A549 (cell line): ENCODE measurements at regions not wholly inside any gene's neighbourhood (a gene's known extent, or its start where the extent isn't known, plus 50 kb on each side); places are given as distances from the start of the nearest gene placed in this dataset.

ENCODE experiments used
- ATAC-seq, 2 experiments: fragments of 200-7000 bp in 1 of 2; fragments of >200 bp in 1 of 2; cut with Nextera tagmentation in 1 of 2; cut with Tn5 transposase in 1 of 2; 3 replicates each; pipeline versions ENCODE4 v1.8.0 to v1.9.1; 2018 to 2020; ENCODE audit warnings: mild to moderate bottlenecking in 1 of 2, moderate library complexity in 1 of 2
- CTCF ChIA-PET: fragments of 300-600 bp; sonication (Branson Sonifier 250); formaldehyde crosslinking; extraction: SDS; loops from one replicate; lab custom pipeline; 2021; ENCODE audit warnings: antibody characterized with exemption, inconsistent platforms; lab: Yijun Ruan, JAX
- POLR2A ChIA-PET: fragments of 350-600 bp; formaldehyde crosslinking; extraction: SDS; loops from one replicate; lab custom pipeline; 2021; ENCODE audit warnings: antibody characterized with exemption, inconsistent platforms; lab: Yijun Ruan, JAX
- DNase-seq, 2 experiments: peaks; one replicate each; pipeline versions ENCODE4 v3.0.0 to v3.0.0-alpha.2; 2011 to 2016; ENCODE audit warnings: low read depth in 1 of 2, low spot score in 1 of 2
- FAIRE-seq: peaks from 2 replicates; lab custom pipeline; 2011; peaks lifted over from hg19 to GRCh38; lab: Jason Lieb, UNC
- H3K27ac ChIP-seq, 2 experiments: fragments of >200 bp; sonication (Bioruptor Twin); formaldehyde crosslinking; 3 replicates each; pipeline ENCODE4 v1.5.1; 2016 to 2017
- H3K4me1 ChIP-seq: fragments of >200 bp; sonication (Bioruptor Twin); formaldehyde crosslinking; 3 replicates; pipeline ENCODE4 v1.6.1; 2016
- H3K4me2 ChIP-seq: fragments of >200 bp; sonication (Bioruptor Twin); formaldehyde crosslinking; 3 replicates; pipeline ENCODE4 v1.6.1; 2016
- H3K4me3 ChIP-seq: fragments of >200 bp; sonication (Bioruptor Twin); formaldehyde crosslinking; 3 replicates; pipeline ENCODE4 v1.5.1; 2016
- H3K9me3 ChIP-seq: fragments of >200 bp; sonication (Bioruptor Twin); formaldehyde crosslinking; 3 replicates; pipeline ENCODE4 v1.6.1; 2016
- ATOH8 ChIP-seq: fragments of 250-450 bp; sonication (Bioruptor Pico); IDR thresholded peaks from 2 replicates; pipeline ENCODE4 v1.5.0; 2020; ENCODE audit warnings: low read depth, mild to moderate bottlenecking, moderate library complexity
- BCL3 ChIP-seq: fragments of >200 bp; sonication (Bioruptor Twin); formaldehyde crosslinking; IDR thresholded peaks from 3 replicates; pipeline ENCODE4 v1.6.1; 2016
- BHLHE40 ChIP-seq: IDR thresholded peaks from 2 replicates; pipeline ENCODE4 v1.6.1; 2012; ENCODE audit warnings: low read depth, low read length, inconsistent platforms
- CBX2 ChIP-seq: fragments of 200-600 bp; sonication (generic); IDR thresholded peaks from 2 replicates; pipeline ENCODE4 v1.6.1; 2016; ENCODE audit warnings: low read depth, mild to moderate bottlenecking, borderline replicate concordance
- CEBPB ChIP-seq, 2 experiments: fragments of >200 bp in 1 of 2; sonication (Bioruptor Twin) in 1 of 2; formaldehyde crosslinking in 1 of 2; IDR thresholded peaks; 2 replicates each; pipeline ENCODE4 v1.6.1; 2012 to 2016
- EHMT2 ChIP-seq: fragments of 200-600 bp; sonication (generic); IDR thresholded peaks from 2 replicates; pipeline ENCODE4 v1.6.1; 2016; ENCODE audit warnings: antibody characterized with exemption, low read depth, mild to moderate bottlenecking, moderate library complexity
- ELK1 ChIP-seq: fragments of 150-350 bp; IDR thresholded peaks from 2 replicates; pipeline ENCODE4 v1.6.1; 2014; ENCODE audit warnings: low read depth, mild to moderate bottlenecking, low read length
- EP300 ChIP-seq, 2 experiments: fragments of >200 bp; sonication (Bioruptor Twin); formaldehyde crosslinking; IDR thresholded peaks; 2 replicates in 1 of 2; 3 replicates in 1 of 2; pipeline ENCODE4 v1.6.1; 2016 to 2017
- FOSL2 ChIP-seq, 2 experiments: fragments of 450-650 bp in 1 of 2; fragments of >200 bp in 1 of 2; sonication (Bioruptor Twin) in 1 of 2; formaldehyde crosslinking; IDR thresholded peaks; 2 replicates each; pipeline versions ENCODE4 v1.5.0 to v1.6.1; 2016 to 2020; ENCODE audit warnings: mild to moderate bottlenecking in 1 of 2, moderate library complexity in 1 of 2
- FOXS1 ChIP-seq: fragments of 250-450 bp; sonication (Bioruptor Pico); IDR thresholded peaks from 2 replicates; pipeline ENCODE4 v1.5.0; 2020; ENCODE audit warnings: mild to moderate bottlenecking, moderate library complexity
- GATA3 ChIP-seq: IDR thresholded peaks from 2 replicates; pipeline ENCODE4 v1.6.1; 2012; ENCODE audit warnings: borderline replicate concordance
- HEYL ChIP-seq: fragments of 250-450 bp; sonication (Bioruptor Pico); IDR thresholded peaks from 2 replicates; pipeline ENCODE4 v1.8.0; 2021; ENCODE audit warnings: mild to moderate bottlenecking, moderate library complexity
- HOXA7 ChIP-seq: fragments of 250-450 bp; sonication (Bioruptor Pico); IDR thresholded peaks from 2 replicates; pipeline ENCODE4 v1.5.0; 2020; ENCODE audit warnings: mild to moderate bottlenecking, moderate library complexity
- JUNB ChIP-seq: fragments of >200 bp; sonication (Bioruptor Twin); formaldehyde crosslinking; IDR thresholded peaks from 2 replicates; pipeline ENCODE4 v1.6.1; 2016
- MAFK ChIP-seq: fragments of 450-650 bp; IDR thresholded peaks from 2 replicates; pipeline ENCODE4 v1.6.1; 2014; ENCODE audit not compliant: partially characterized antibody
- MAZ ChIP-seq: fragments of 150-350 bp; IDR thresholded peaks from 2 replicates; pipeline ENCODE4 v1.6.1; 2014; ENCODE audit warnings: antibody characterized with exemption, low read depth, low read length, borderline replicate concordance
- MYC ChIP-seq: IDR thresholded peaks from 2 replicates; pipeline ENCODE4 v1.6.1; 2012; ENCODE audit warnings: mild to moderate bottlenecking, inconsistent platforms, low read length, improper control_type of control experiment, borderline replicate concordance
- NPAS2 ChIP-seq: fragments of 250-450 bp; sonication (Bioruptor Pico); IDR thresholded peaks from 2 replicates; pipeline ENCODE4 v1.8.0; 2022; ENCODE audit warnings: mild to moderate bottlenecking, moderate library complexity, borderline replicate concordance
- NR3C1 ChIP-seq: fragments of >200 bp; sonication (Bioruptor Twin); formaldehyde crosslinking; IDR thresholded peaks from 3 replicates; pipeline ENCODE4 v1.6.1; 2017
- PBX3 ChIP-seq: IDR thresholded peaks from 2 replicates; pipeline ENCODE4 v1.6.1; 2012
- RARB ChIP-seq: fragments of 250-450 bp; sonication (Bioruptor Pico); IDR thresholded peaks from 2 replicates; pipeline ENCODE4 v1.8.0; 2021; ENCODE audit warnings: mild to moderate bottlenecking, moderate library complexity
- REST ChIP-seq: fragments of 200-600 bp; sonication (generic); IDR thresholded peaks from 2 replicates; pipeline ENCODE4 v1.6.1; 2016; ENCODE audit warnings: antibody characterized with exemption, mild to moderate bottlenecking, moderate library complexity
- RFX5 ChIP-seq: fragments of 450-650 bp; IDR thresholded peaks from 2 replicates; pipeline ENCODE4 v1.7.1; 2014; ENCODE audit warnings: antibody characterized with exemption, mild to moderate bottlenecking, moderate library complexity
- SMC3 ChIP-seq: fragments of >200 bp; sonication (Bioruptor Twin); formaldehyde crosslinking; IDR thresholded peaks from 3 replicates; pipeline ENCODE4 v1.6.1; 2018; ENCODE audit warnings: inconsistent platforms
- TFCP2L1 ChIP-seq: fragments of 250-450 bp; sonication (Bioruptor Pico); IDR thresholded peaks from 2 replicates; pipeline ENCODE4 v1.5.0; 2021; ENCODE audit warnings: mild to moderate bottlenecking
- ZFP36 ChIP-seq: fragments of 450-650 bp; IDR thresholded peaks from 2 replicates; pipeline ENCODE4 v1.6.1; 2014; ENCODE audit warnings: borderline replicate concordance; ENCODE audit not compliant: partially characterized antibody
- WGBS: methylation state at CpG from one replicate; pipeline ENCODE4 v1.1.6; 2017; ENCODE audit errors: missing lambda C conversion rate; 5-methylcytosine and 5-hydroxymethylcytosine counted together

- no peak for FAIRE-seq
- H3K4me2 ChIP-seq = no peak overlapping the region
- no peak for DNase-seq
- ChIA-PET POLR2A (no interaction called here), CTCF (no interaction called here)
- H3K4me3 ChIP-seq = no peak overlapping the region
- no peak for ATAC-seq
- H3K27ac ChIP-seq = no peak overlapping the region
- no peaks in the 10 kb centered on the region for H3K9me3 ChIP-seq
- TF ChIP-seq EHMT2 = no peak
- TF ChIP-seq MAZ = no peak
- no peak for TF ChIP-seq GATA3
- TF ChIP-seq FOSL2 (IDR thresholded peaks at IDR 0.05) = no peak
- TF ChIP-seq FOSL2 (CRISPR knock-in tag; IDR thresholded peaks at IDR 0.05) = no peak
- no peaks in the 10 kb centered on the region for H3K4me1 ChIP-seq
Measured at GRCh38 chr12:58547217-58547616, 373.1 kb downstream of the LRIG3 start.

GRCh38 chr12:58548801-58549200, 371.5 kb downstream of the LRIG3 start:
- 75% methylated on average over 3 of the region's 3 CpGs for WGBS
- TF ChIP-seq BHLHE40 (no peak), ATOH8 (CRISPR knock-in tag) (no peak), HOXA7 (CRISPR knock-in tag) (no peak), RFX5 (no peak), SMC3 (no peak), FOSL2 (IDR thresholded peaks at IDR 0.05) (no peak), FOSL2 (CRISPR knock-in tag; IDR thresholded peaks at IDR 0.05) (no peak), HEYL (no peak), REST (no peak), RARB (no peak), NR3C1 (no peak), TFCP2L1 (CRISPR knock-in tag) (no peak), GATA3 (no peak), EP300 (IDR thresholded peaks at IDR 0.05) (no peak), MYC (no peak), MAFK (no peak)
- POLR2A ChIA-PET = no interaction called here
- H3K4me3 ChIP-seq = no peak overlapping the region
- FAIRE-seq (no peak), ATAC-seq (no peak), DNase-seq (no peak)
- no peaks in the 10 kb centered on the region for H3K4me1 ChIP-seq
- CTCF ChIA-PET = interaction anchor here (3.1 kb wide), 1 partner anchor 9 kb away, joined by 14 read pairs; no protein-coding TSS in a partner anchor
- H3K4me2 ChIP-seq = no peak overlapping the region
- H3K9me3 ChIP-seq = no peaks in the 10 kb centered on the region
- no peak overlapping the region for H3K27ac ChIP-seq

GRCh38 chr12:58554522-58555157, 365.7 kb downstream of the LRIG3 start:
- H3K27ac ChIP-seq = no peak overlapping the region
- TF ChIP-seq PBX3 = no peak
- no peak for TF ChIP-seq CEBPB (IDR thresholded peaks at IDR 0.05)
- no peak for TF ChIP-seq RARB
- TF ChIP-seq CBX2 = no peak
- TF ChIP-seq NPAS2 (CRISPR knock-in tag) = no peak
- TF ChIP-seq ELK1 = no peak
- no peak for TF ChIP-seq JUNB
- TF ChIP-seq BCL3 = no peak
- TF ChIP-seq MYC = no peak
- TF ChIP-seq HEYL = no peak
- no peak for TF ChIP-seq ZFP36
- no peak for TF ChIP-seq FOXS1 (CRISPR knock-in tag)
- TF ChIP-seq EHMT2 = no peak
- DNase-seq = no peak
- CTCF ChIA-PET = interaction anchor here (0.7 to 1.3 kb wide), 2 partner anchors 14 to 596 kb away, joined by 3 to 5 read pairs; no protein-coding TSS in a partner anchor
- H3K4me3 ChIP-seq = no peak overlapping the region
- no peak for ATAC-seq
- H3K4me2 ChIP-seq = no peak overlapping the region
- H3K9me3 ChIP-seq = no peaks in the 10 kb centered on the region; the same call in 2 of the 3 replicates
- POLR2A ChIA-PET = no interaction called here
- FAIRE-seq = no peak
- peaks cover 11% of the 10 kb centered on the region; the same call in 2 of the 3 replicates for H3K4me1 ChIP-seq
- WGBS = 41% methylated on average over 5 of the region's 5 CpGs
